DOHH2 (cell line): ENCODE measurements at regions not wholly inside any gene's neighbourhood (a gene's known extent, or its start where the extent isn't known, plus 50 kb on each side); places are given as distances from the start of the nearest gene placed in this dataset.

ENCODE experiments used
- H3F3A ChIP-seq: fragments of 200-600 bp; sonication (generic), shearing (Covaris generic); 2 replicates; pipeline ENCODE4 v1.6.0; 2016; ENCODE audit warnings: antibody characterized with exemption, mild to moderate bottlenecking; ENCODE audit not compliant: control insufficient read depth, insufficient read depth
- H3K27ac ChIP-seq: fragments of 200-600 bp; sonication (generic); 2 replicates; pipeline ENCODE4 v1.5.1; 2014; ENCODE audit warnings: low read depth, mild to moderate bottlenecking, low read length, moderate library complexity
- H3K27me3 ChIP-seq: fragments of 200-600 bp; sonication (generic); 2 replicates; pipeline ENCODE4 v1.6.1; 2014; ENCODE audit warnings: mild to moderate bottlenecking, low read length, mixed read lengths; ENCODE audit not compliant: control insufficient read depth
- H3K36me3 ChIP-seq: fragments of 200-600 bp; sonication (generic); 2 replicates; pipeline ENCODE4 v1.6.1; 2014; ENCODE audit warnings: mild to moderate bottlenecking, low read length, moderate library complexity, mixed read lengths; ENCODE audit not compliant: control insufficient read depth
- H3K4me1 ChIP-seq: fragments of 200-600 bp; sonication (generic); 2 replicates; pipeline ENCODE4 v1.6.1; 2014; ENCODE audit warnings: mild to moderate bottlenecking, low read length, mixed read lengths; ENCODE audit not compliant: control insufficient read depth
- H3K4me2 ChIP-seq: fragments of 200-600 bp; sonication (generic); 2 replicates; pipeline ENCODE4 v1.6.0; 2014; ENCODE audit warnings: mild to moderate bottlenecking, low read length, moderate library complexity
- H3K4me3 ChIP-seq: fragments of 200-600 bp; sonication (generic); 2 replicates; pipeline ENCODE4 v1.5.1; 2014; ENCODE audit warnings: mild to moderate bottlenecking, low read length, mixed read lengths
- H3K79me2 ChIP-seq: fragments of 200-600 bp; sonication (generic); 2 replicates; pipeline ENCODE4 v1.6.1; 2014; ENCODE audit warnings: mild to moderate bottlenecking, low read length, mixed read lengths; ENCODE audit not compliant: control insufficient read depth
- H3K9me2 ChIP-seq: fragments of 200-600 bp; sonication (generic); replicated peaks from 2 replicates; pipeline ENCODE4 v1.6.1; 2014; ENCODE audit warnings: mild to moderate bottlenecking, low read length, mixed read lengths; ENCODE audit not compliant: control insufficient read depth
- H3K9me3 ChIP-seq: fragments of 200-600 bp; sonication (generic); 2 replicates; pipeline ENCODE4 v1.6.1; 2014; ENCODE audit warnings: antibody characterized with exemption, low read length, mixed read lengths; ENCODE audit not compliant: control insufficient read depth, insufficient read depth
- H4K20me1 ChIP-seq: fragments of 200-600 bp; sonication (generic); 2 replicates; pipeline ENCODE4 v1.6.0; 2014; ENCODE audit warnings: low read depth, mild to moderate bottlenecking, antibody characterized with exemption, low read length, moderate library complexity; ENCODE audit not compliant: control insufficient read depth, insufficient read depth
- CTCF ChIP-seq: fragments of 200-600 bp; sonication (generic); IDR thresholded peaks from one replicate; pipeline ENCODE4 v1.5.1; 2014; ENCODE audit warnings: antibody characterized with exemption, mild to moderate bottlenecking, low read depth, low read length; ENCODE audit not compliant: poor library complexity, severe bottlenecking
- EZH2phosphoT487 ChIP-seq: fragments of 200-600 bp; sonication (generic); IDR thresholded peaks from 2 replicates; pipeline ENCODE4 v1.6.1; 2017; ENCODE audit warnings: borderline replicate concordance, mild to moderate bottlenecking, antibody characterized with exemption, low read length, moderate library complexity, mixed read lengths

- H3K9me2 ChIP-seq, result no peaks in the 10 kb centered on the region
- no peaks in the 10 kb centered on the region for H4K20me1 ChIP-seq
- H3K9me3 ChIP-seq, result no peaks in the 10 kb centered on the region
- H3K27me3 ChIP-seq, result no peaks in the 10 kb centered on the region
- TF ChIP-seq CTCF, result no peak
- TF ChIP-seq EZH2phosphoT487, result no peak
- no peaks in the 10 kb centered on the region for H3F3A ChIP-seq
- H3K36me3 ChIP-seq, result no peaks in the 10 kb centered on the region
- H3K4me1 ChIP-seq, result no peaks in the 10 kb centered on the region
- H3K27ac ChIP-seq, result no peak overlapping the region
- no peak overlapping the region for H3K4me2 ChIP-seq
- no peaks in the 10 kb centered on the region for H3K79me2 ChIP-seq
- no peak overlapping the region for H3K4me3 ChIP-seq
Measured at GRCh38 chr14:60589442-60589841, 59.8 kb downstream of the SIX1 start.

GRCh38 chr14:60590991-60591414, 58.3 kb downstream of the SIX1 start:
- no peak overlapping the region for H3K4me2 ChIP-seq

More at GRCh38 chr14:60590991-60591414, 58.3 kb downstream of the SIX1 start:
- H3K9me2 ChIP-seq, result no peaks in the 10 kb centered on the region
- H3K36me3 ChIP-seq, result no peaks in the 10 kb centered on the region
- no peaks in the 10 kb centered on the region for H3K79me2 ChIP-seq
- no peaks in the 10 kb centered on the region for H3K4me1 ChIP-seq
- TF ChIP-seq CTCF (no peak), EZH2phosphoT487 (no peak)
- H3K4me3 ChIP-seq, result no peak overlapping the region
- no peaks in the 10 kb centered on the region for H4K20me1 ChIP-seq
- no peak overlapping the region for H3K27ac ChIP-seq
- no peaks in the 10 kb centered on the region for H3F3A ChIP-seq
- no peaks in the 10 kb centered on the region for H3K9me3 ChIP-seq
- no peaks in the 10 kb centered on the region for H3K27me3 ChIP-seq
